Thyroid gland (tissue), 4 donors: ENCODE measurements at regions not wholly inside any gene's neighbourhood (a gene's known extent, or its start where the extent isn't known, plus 50 kb on each side); places are given as distances from the start of the nearest gene placed in this dataset.

Experiments
- POLR2A ChIP-seq, 2 donors: fragments of 450-650 bp; IDR thresholded peaks; one replicate each; pipeline ENCODE4 v1.6.1; 2017; ENCODE audit warnings: antibody characterized with exemption in 2 of 2, mild to moderate bottlenecking in 2 of 2, moderate library complexity in 1 of 2
- TF ChIP-seq, protein P1 (sequence below), 6 experiments: fragments of 200-600 bp in 3 of 6; fragments of 450-650 bp in 3 of 6; sonication (generic) in 3 of 6; IDR thresholded peaks; one replicate each; pipeline ENCODE4 v1.5.1; 2016 to 2019; ENCODE audit warnings: antibody characterized with exemption in 6 of 6, mild to moderate bottlenecking in 2 of 6, inconsistent platforms in 1 of 6, moderate library complexity in 1 of 6

DNA sequence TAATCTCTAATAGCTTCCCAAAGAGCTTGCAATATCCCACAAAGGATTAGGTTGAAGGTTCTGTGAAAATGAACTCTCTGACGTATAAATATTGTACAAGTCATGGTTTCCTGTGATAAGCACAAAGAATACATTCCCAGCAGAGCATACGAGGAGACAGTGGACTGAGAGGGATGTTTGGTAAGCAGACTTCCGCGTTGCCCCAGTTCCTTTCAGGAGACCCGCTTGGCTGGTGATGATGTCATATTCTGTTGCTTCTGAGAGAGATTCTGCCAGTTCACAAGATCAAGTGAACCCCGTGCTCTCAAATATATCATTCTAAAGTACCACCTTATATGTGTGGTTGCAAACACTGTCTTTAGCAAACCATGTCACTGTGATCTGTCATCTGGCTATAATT is 323.9 kb upstream of the CASK start:
- TF ChIP-seq, protein P1, sequence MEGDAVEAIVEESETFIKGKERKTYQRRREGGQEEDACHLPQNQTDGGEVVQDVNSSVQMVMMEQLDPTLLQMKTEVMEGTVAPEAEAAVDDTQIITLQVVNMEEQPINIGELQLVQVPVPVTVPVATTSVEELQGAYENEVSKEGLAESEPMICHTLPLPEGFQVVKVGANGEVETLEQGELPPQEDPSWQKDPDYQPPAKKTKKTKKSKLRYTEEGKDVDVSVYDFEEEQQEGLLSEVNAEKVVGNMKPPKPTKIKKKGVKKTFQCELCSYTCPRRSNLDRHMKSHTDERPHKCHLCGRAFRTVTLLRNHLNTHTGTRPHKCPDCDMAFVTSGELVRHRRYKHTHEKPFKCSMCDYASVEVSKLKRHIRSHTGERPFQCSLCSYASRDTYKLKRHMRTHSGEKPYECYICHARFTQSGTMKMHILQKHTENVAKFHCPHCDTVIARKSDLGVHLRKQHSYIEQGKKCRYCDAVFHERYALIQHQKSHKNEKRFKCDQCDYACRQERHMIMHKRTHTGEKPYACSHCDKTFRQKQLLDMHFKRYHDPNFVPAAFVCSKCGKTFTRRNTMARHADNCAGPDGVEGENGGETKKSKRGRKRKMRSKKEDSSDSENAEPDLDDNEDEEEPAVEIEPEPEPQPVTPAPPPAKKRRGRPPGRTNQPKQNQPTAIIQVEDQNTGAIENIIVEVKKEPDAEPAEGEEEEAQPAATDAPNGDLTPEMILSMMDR (IDR thresholded peaks at IDR 0.05): no peak
- no peak for TF ChIP-seq POLR2A (IDR thresholded peaks at IDR 0.05)
